ENCODE measurements at regions not wholly inside any gene's neighbourhood (a gene's known extent, or its start where the extent isn't known, plus 50 kb on each side); places are given as distances from the start of the nearest gene placed in this dataset.

GRCh38 chr2:103346780-103347179 is 584.9 kb downstream of the TMEM182 start (continued):
- TF ChIP-seq YY1 (IDR thresholded peaks at IDR 0.05) (no peak), HNF4A (conservative IDR thresholded peaks at IDR 0.05) (no peak)

- DNase-seq (ENCODE audit: low spot score) = no peak
- H3K4me1 ChIP-seq (ENCODE audit: control insufficient read depth in 4 of 4, insufficient read depth in 4 of 4, low read length in 3 of 4) = no peaks in the 10 kb centered on the region
- H3K36me3 ChIP-seq (ENCODE audit: control insufficient read depth in 4 of 4, insufficient read depth in 3 of 4, low read depth in 1 of 4, low read length in 3 of 4) = no peaks in the 10 kb centered on the region
- no peak overlapping the region for H3K9ac ChIP-seq (ENCODE audit: low read depth in 1 of 2, low read length in 2 of 2)
- H3K27ac ChIP-seq (ENCODE audit: low read depth in 1 of 2, low read length in 2 of 2) = no peak overlapping the region
- H3K27me3 ChIP-seq (ENCODE audit: control insufficient read depth in 4 of 4, insufficient read depth in 4 of 4, low read length in 3 of 4) = no peaks in the 10 kb centered on the region
- no peak overlapping the region for H3K4me3 ChIP-seq (ENCODE audit: low read depth in 1 of 3, low read length in 3 of 3)
- no peaks in the 10 kb centered on the region for H3K9me3 ChIP-seq (ENCODE audit: control insufficient read depth in 4 of 4, low read length in 3 of 4)
- TF ChIP-seq HNF4G (IDR thresholded peaks at IDR 0.05) (no peak), RXRA (IDR thresholded peaks at IDR 0.05) (no peak), EGR1 (IDR thresholded peaks at IDR 0.05; ENCODE audit: low read depth in 2 of 2) (no peak), RAD21 (IDR thresholded peaks at IDR 0.05) (no peak), GABPA (IDR thresholded peaks at IDR 0.05 in 1 of 2, conservative IDR thresholded peaks at IDR 0.05 in 1 of 2) (no peak), NR2F2 (IDR thresholded peaks at IDR 0.05) (no peak), SP1 (IDR thresholded peaks at IDR 0.05) (no peak), MAX (IDR thresholded peaks at IDR 0.05) (no peak), HNF4A (conservative IDR thresholded peaks at IDR 0.05) (no peak), TAF1 (conservative IDR thresholded peaks at IDR 0.05) (no peak), YY1 (IDR thresholded peaks at IDR 0.05) (no peak), ATF3 (IDR thresholded peaks at IDR 0.05) (no peak), FOXA2 (IDR thresholded peaks at IDR 0.05) (no peak), JUND (IDR thresholded peaks at IDR 0.05) (no peak), FOXA1 (IDR thresholded peaks at IDR 0.05) (no peak)
- TF ChIP-seq, protein P1, sequence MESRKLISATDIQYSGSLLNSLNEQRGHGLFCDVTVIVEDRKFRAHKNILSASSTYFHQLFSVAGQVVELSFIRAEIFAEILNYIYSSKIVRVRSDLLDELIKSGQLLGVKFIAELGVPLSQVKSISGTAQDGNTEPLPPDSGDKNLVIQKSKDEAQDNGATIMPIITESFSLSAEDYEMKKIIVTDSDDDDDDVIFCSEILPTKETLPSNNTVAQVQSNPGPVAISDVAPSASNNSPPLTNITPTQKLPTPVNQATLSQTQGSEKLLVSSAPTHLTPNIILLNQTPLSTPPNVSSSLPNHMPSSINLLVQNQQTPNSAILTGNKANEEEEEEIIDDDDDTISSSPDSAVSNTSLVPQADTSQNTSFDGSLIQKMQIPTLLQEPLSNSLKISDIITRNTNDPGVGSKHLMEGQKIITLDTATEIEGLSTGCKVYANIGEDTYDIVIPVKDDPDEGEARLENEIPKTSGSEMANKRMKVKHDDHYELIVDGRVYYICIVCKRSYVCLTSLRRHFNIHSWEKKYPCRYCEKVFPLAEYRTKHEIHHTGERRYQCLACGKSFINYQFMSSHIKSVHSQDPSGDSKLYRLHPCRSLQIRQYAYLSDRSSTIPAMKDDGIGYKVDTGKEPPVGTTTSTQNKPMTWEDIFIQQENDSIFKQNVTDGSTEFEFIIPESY (IDR thresholded peaks at IDR 0.05) = no peak
- TF ChIP-seq, protein P2, sequence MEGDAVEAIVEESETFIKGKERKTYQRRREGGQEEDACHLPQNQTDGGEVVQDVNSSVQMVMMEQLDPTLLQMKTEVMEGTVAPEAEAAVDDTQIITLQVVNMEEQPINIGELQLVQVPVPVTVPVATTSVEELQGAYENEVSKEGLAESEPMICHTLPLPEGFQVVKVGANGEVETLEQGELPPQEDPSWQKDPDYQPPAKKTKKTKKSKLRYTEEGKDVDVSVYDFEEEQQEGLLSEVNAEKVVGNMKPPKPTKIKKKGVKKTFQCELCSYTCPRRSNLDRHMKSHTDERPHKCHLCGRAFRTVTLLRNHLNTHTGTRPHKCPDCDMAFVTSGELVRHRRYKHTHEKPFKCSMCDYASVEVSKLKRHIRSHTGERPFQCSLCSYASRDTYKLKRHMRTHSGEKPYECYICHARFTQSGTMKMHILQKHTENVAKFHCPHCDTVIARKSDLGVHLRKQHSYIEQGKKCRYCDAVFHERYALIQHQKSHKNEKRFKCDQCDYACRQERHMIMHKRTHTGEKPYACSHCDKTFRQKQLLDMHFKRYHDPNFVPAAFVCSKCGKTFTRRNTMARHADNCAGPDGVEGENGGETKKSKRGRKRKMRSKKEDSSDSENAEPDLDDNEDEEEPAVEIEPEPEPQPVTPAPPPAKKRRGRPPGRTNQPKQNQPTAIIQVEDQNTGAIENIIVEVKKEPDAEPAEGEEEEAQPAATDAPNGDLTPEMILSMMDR (IDR thresholded peaks at IDR 0.05; ENCODE audit: low read depth, low read length, missing input control) = no peak
- TF ChIP-seq, protein P3, sequence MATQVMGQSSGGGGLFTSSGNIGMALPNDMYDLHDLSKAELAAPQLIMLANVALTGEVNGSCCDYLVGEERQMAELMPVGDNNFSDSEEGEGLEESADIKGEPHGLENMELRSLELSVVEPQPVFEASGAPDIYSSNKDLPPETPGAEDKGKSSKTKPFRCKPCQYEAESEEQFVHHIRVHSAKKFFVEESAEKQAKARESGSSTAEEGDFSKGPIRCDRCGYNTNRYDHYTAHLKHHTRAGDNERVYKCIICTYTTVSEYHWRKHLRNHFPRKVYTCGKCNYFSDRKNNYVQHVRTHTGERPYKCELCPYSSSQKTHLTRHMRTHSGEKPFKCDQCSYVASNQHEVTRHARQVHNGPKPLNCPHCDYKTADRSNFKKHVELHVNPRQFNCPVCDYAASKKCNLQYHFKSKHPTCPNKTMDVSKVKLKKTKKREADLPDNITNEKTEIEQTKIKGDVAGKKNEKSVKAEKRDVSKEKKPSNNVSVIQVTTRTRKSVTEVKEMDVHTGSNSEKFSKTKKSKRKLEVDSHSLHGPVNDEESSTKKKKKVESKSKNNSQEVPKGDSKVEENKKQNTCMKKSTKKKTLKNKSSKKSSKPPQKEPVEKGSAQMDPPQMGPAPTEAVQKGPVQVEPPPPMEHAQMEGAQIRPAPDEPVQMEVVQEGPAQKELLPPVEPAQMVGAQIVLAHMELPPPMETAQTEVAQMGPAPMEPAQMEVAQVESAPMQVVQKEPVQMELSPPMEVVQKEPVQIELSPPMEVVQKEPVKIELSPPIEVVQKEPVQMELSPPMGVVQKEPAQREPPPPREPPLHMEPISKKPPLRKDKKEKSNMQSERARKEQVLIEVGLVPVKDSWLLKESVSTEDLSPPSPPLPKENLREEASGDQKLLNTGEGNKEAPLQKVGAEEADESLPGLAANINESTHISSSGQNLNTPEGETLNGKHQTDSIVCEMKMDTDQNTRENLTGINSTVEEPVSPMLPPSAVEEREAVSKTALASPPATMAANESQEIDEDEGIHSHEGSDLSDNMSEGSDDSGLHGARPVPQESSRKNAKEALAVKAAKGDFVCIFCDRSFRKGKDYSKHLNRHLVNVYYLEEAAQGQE (IDR thresholded peaks at IDR 0.05) = no peak
- WGBS = 87% methylated on average over 10 of the region's 10 CpGs
Observed at GRCh38 chr2:103353774-103354173, 591.9 kb downstream of the TMEM182 start.
